GM12878 (cell line): ENCODE measurements at regions not wholly inside any gene's neighbourhood (a gene's known extent, or its start where the extent isn't known, plus 50 kb on each side); places are given as distances from the start of the nearest gene placed in this dataset.

Experiments used
- ATAC-seq: fragments of 200-7000 bp; cut with Tn5 transposase; 3 replicates; pipeline ENCODE4 v1.9.1; 2020; ENCODE audit warnings: mild to moderate bottlenecking, moderate library complexity
- BruUV-seq: library from RNA; stranded (reverse); fragments of 400-500 nt; replicated peaks from 2 replicates; lab custom pipeline; 2021; lab: Mats Ljungman, UMichigan
- CTCF ChIA-PET: fragments of 300-600 bp; sonication (Branson Sonifier 250); formaldehyde crosslinking; extraction: SDS; loops from one replicate; lab custom pipeline; 2021; ENCODE audit warnings: inconsistent platforms; lab: Yijun Ruan, JAX
- POLR2A ChIA-PET: fragments of 350-600 bp; formaldehyde crosslinking; extraction: SDS; loops from one replicate; lab custom pipeline; 2021; ENCODE audit warnings: inconsistent platforms; lab: Charles Lee
- RAD21 ChIA-PET: fragments of 300-600 bp; sonication (Branson Sonifier 250); formaldehyde crosslinking; loops from one replicate; lab custom pipeline; 2023; ENCODE audit warnings: antibody characterized with exemption; ENCODE audit not compliant: unreplicated experiment; lab: Charles Lee
- SMC1A ChIA-PET: fragments of 300-600 bp; sonication (Branson Sonifier 250); formaldehyde crosslinking; loops from one replicate; lab custom pipeline; 2023; ENCODE audit not compliant: unreplicated experiment, uncharacterized antibody; lab: Charles Lee
- DNase-seq: peaks from one replicate; pipeline ENCODE4 v3.0.0-alpha.2; 2011; ENCODE audit warnings: low read depth, low spot score
- FAIRE-seq: peaks from 3 replicates; lab custom pipeline; 2011; peaks lifted over from hg19 to GRCh38; lab: Jason Lieb, UNC
- H2AFZ ChIP-seq: 2 replicates; pipeline ENCODE4 v1.6.0; 2011; ENCODE audit warnings: low read depth, low read length, control low read depth; ENCODE audit not compliant: control insufficient read depth
- H3K27ac ChIP-seq: 2 replicates; pipeline ENCODE4 v1.5.1; 2011; ENCODE audit warnings: control low read depth; ENCODE audit not compliant: control insufficient read depth, insufficient read depth
- H3K27me3 ChIP-seq, 2 experiments: replicated peaks in 1 of 2; 2 replicates each; pipeline versions ENCODE4 v1.6.0 to v1.6.1; 2011; ENCODE audit warnings: low read length in 1 of 2; ENCODE audit not compliant: control insufficient read depth in 2 of 2, insufficient read depth in 2 of 2
- H3K36me3 ChIP-seq, 2 experiments: 2 replicates each; pipeline ENCODE4 v1.5.1; 2011; ENCODE audit warnings: low read length in 1 of 2; ENCODE audit not compliant: control insufficient read depth in 2 of 2, insufficient read depth in 2 of 2
- H3K4me1 ChIP-seq: 2 replicates; pipeline ENCODE4 v1.6.1; 2011; ENCODE audit warnings: mild to moderate bottlenecking, low read length, moderate library complexity, mixed read lengths; ENCODE audit not compliant: control insufficient read depth, insufficient read depth
- H3K4me2 ChIP-seq: 2 replicates; pipeline ENCODE4 v1.6.0; 2011; ENCODE audit warnings: control low read depth; ENCODE audit not compliant: control insufficient read depth, insufficient read depth
- H3K4me3 ChIP-seq: fragments of 200-600 bp; sonication (generic); 2 replicates; pipeline ENCODE4 v1.5.1; 2016
- H3K79me2 ChIP-seq: 2 replicates; pipeline ENCODE4 v1.6.0; 2011; ENCODE audit warnings: low read length; ENCODE audit not compliant: control insufficient read depth, insufficient read depth
- H3K9ac ChIP-seq: 2 replicates; pipeline ENCODE4 v1.8.0; 2011; ENCODE audit warnings: low read length, control low read depth, mixed read lengths; ENCODE audit not compliant: control insufficient read depth, insufficient read depth
- H3K9me3 ChIP-seq: replicated peaks from 3 replicates; pipeline ENCODE4 v1.5.1; 2011; ENCODE audit warnings: mild to moderate bottlenecking, low read length; ENCODE audit not compliant: control insufficient read depth, insufficient read depth
- H4K20me1 ChIP-seq: 2 replicates; pipeline ENCODE4 v1.6.0; 2011; ENCODE audit not compliant: control insufficient read depth, insufficient read depth
- BACH1 ChIP-seq: fragments of 450-650 bp; IDR thresholded peaks from 2 replicates; pipeline ENCODE4 v1.6.1; 2017; ENCODE audit warnings: mild to moderate bottlenecking, borderline replicate concordance
- ETV6 ChIP-seq, 2 experiments: fragments of 450-650 bp in 1 of 2; IDR thresholded peaks in 1 of 2; conservative IDR thresholded peaks in 1 of 2; 2 replicates each; pipeline ENCODE4 v1.6.1; 2014; ENCODE audit warnings: antibody characterized with exemption in 1 of 2, borderline replicate concordance in 1 of 2, low read depth in 1 of 2, mild to moderate bottlenecking in 1 of 2, moderate library complexity in 1 of 2
- HCFC1 ChIP-seq: fragments of 150-350 bp; IDR thresholded peaks from 2 replicates; pipeline ENCODE4 v1.6.1; 2014; ENCODE audit warnings: low read length
- IKZF1 ChIP-seq: fragments of 450-650 bp; conservative IDR thresholded peaks from 2 replicates; pipeline ENCODE4 v1.6.1; 2017; ENCODE audit warnings: antibody characterized with exemption, mild to moderate bottlenecking
- MYC ChIP-seq: IDR thresholded peaks from 2 replicates; pipeline ENCODE4 v1.6.1; 2011; ENCODE audit warnings: mild to moderate bottlenecking, low read length, moderate library complexity, inconsistent platforms; ENCODE audit not compliant: insufficient read depth, insufficient replicate concordance, insufficient read length, severe bottlenecking
- PAX5 ChIP-seq: IDR thresholded peaks from 2 replicates; pipeline ENCODE4 v1.6.1; 2011; ENCODE audit warnings: low read depth, low read length, borderline replicate concordance
- PAX8 ChIP-seq: fragments of 450-650 bp; IDR thresholded peaks from 2 replicates; pipeline ENCODE4 v1.6.1; 2017; ENCODE audit warnings: mild to moderate bottlenecking, moderate library complexity
- RCOR1 ChIP-seq: conservative IDR thresholded peaks from 2 replicates; pipeline ENCODE4 v1.6.1; 2012; ENCODE audit warnings: low read depth, low read length, improper control_type of control experiment
- USF1 ChIP-seq: IDR thresholded peaks from 2 replicates; pipeline ENCODE4 v1.6.1; 2011; ENCODE audit warnings: borderline replicate concordance, low read depth, mild to moderate bottlenecking, moderate library complexity, mixed read lengths, low read length; ENCODE audit not compliant: insufficient read depth; ENCODE audit errors: extremely low read length
- WGBS: methylation state at CpG from one replicate; pipeline ENCODE4 v1.1.6; 2016; ENCODE audit warnings: low lambda C conversion rate; ENCODE audit not compliant: insufficient replicate concordance, insufficient coverage; ENCODE audit errors: missing lambda C conversion rate; 5-methylcytosine and 5-hydroxymethylcytosine counted together
- in situ Hi-C: fragments of 300-500 bp; cut with MboI; formaldehyde crosslinking; loops from 9 replicates; pipeline ENCODE4 v1.14.3; 2018; ENCODE audit warnings: mixed read lengths
- intact Hi-C: fragments of 100-400 bp; cut with micrococcal nuclease; formaldehyde crosslinking; loops from one replicate; pipeline ENCODE4 v1.14.2; 2022; ENCODE audit not compliant: unreplicated experiment

GRCh38 chr14:34219661-34220377 is 242.2 kb downstream of the SPTSSA start:
- Histone ChIP-seq H3K36me3 (no peaks in the 10 kb centered on the region), H3K9me3 (no peaks in the 10 kb centered on the region; the same call in 2 of the 3 replicates), H3K4me2 (no peak overlapping the region), H4K20me1 (no peaks in the 10 kb centered on the region), H3K9ac (no peak overlapping the region), H2AFZ (no peak overlapping the region), H3K4me3 (no peak overlapping the region), H3K79me2 (no peaks in the 10 kb centered on the region), H3K27me3 (peaks cover 0 to 2% of the 10 kb centered on the region in 2 experiments; a peak in 1 of 4 replicates), H3K4me1 (no peaks in the 10 kb centered on the region), H3K27ac (no peak overlapping the region)
- SMC1A ChIA-PET, result interaction anchor here (0.9 to 9.3 kb wide), 17 partner anchors 7 to 377 kb away, joined by 3 to 139 read pairs (median 5); no protein-coding TSS in a partner anchor
- RAD21 ChIA-PET, result interaction anchor here (0.9 to 5.3 kb wide), 13 partner anchors 8 to 375 kb away, joined by 3 to 37 read pairs (median 4); no protein-coding TSS in a partner anchor
- TF ChIP-seq PAX8, result no peak
- no peak for TF ChIP-seq HCFC1
- TF ChIP-seq PAX5, result no peak
- TF ChIP-seq RCOR1, result no peak
- no peak for TF ChIP-seq MYC
- no peak for TF ChIP-seq BACH1
- no peak for TF ChIP-seq IKZF1
- TF ChIP-seq USF1, result no peak
- no peak for TF ChIP-seq ETV6 (conservative IDR thresholded peaks at IDR 0.05 in 1 of 2, IDR thresholded peaks at IDR 0.05 in 1 of 2; ENCODE audit: borderline replicate concordance in 1 of 2, low read depth in 1 of 2)
- intact Hi-C loops (loop anchor here (5.0 kb wide), 1 partner anchor 53 kb away; no protein-coding TSS in a partner anchor), in situ Hi-C loops (no loop called here)
- CTCF ChIA-PET, result interaction anchor here (1.0 to 8.8 kb wide), 12 partner anchors 8 to 543 kb away, joined by 3 to 101 read pairs (median 6); no protein-coding TSS in a partner anchor
- whole genome bisulfite sequencing, result 42% methylated on average over 7 of the region's 7 CpGs
- DNase-seq (no peak), FAIRE-seq (no peak), ATAC-seq (no peak)
- no TSS peak for BruUV-seq
- POLR2A ChIA-PET, result interaction anchor here (0.5 to 2.5 kb wide), 3 partner anchors 27 to 247 kb away, joined by 5 to 14 read pairs (median 6); no protein-coding TSS in a partner anchor
